SK-N-SH (cell line): ENCODE measurements at regions not wholly inside any gene's neighbourhood (a gene's known extent, or its start where the extent isn't known, plus 50 kb on each side); places are given as distances from the start of the nearest gene placed in this dataset.

ENCODE experiments used
- CTCF ChIP-seq: fragments of 200-600 bp; sonication (generic); IDR thresholded peaks from 2 replicates; pipeline ENCODE4 v1.6.1; 2017; ENCODE audit warnings: antibody characterized with exemption, mild to moderate bottlenecking, moderate library complexity
- EP300 ChIP-seq, 2 experiments: IDR thresholded peaks; 2 replicates each; pipeline versions ENCODE4 v1.4.0 to v1.6.1; 2012; ENCODE audit warnings: borderline replicate concordance in 1 of 2, low read depth in 1 of 2, low read length in 1 of 2
- EZH2phosphoT487 ChIP-seq: fragments of 200-600 bp; sonication (generic); IDR thresholded peaks from 2 replicates; pipeline ENCODE4 v1.6.1; 2017; ENCODE audit warnings: low read depth, mixed run types, mild to moderate bottlenecking, antibody characterized with exemption, moderate library complexity, borderline replicate concordance
- FOXM1 ChIP-seq: IDR thresholded peaks from 2 replicates; pipeline ENCODE4 v1.4.0; 2012; ENCODE audit warnings: low read depth, mild to moderate bottlenecking
- JUND ChIP-seq: IDR thresholded peaks from 2 replicates; pipeline ENCODE4 v1.4.0; 2012
- MAX ChIP-seq: IDR thresholded peaks from 2 replicates; pipeline ENCODE4 v1.4.0; 2012; ENCODE audit warnings: low read depth
- NFIC ChIP-seq: IDR thresholded peaks from 2 replicates; pipeline ENCODE4 v1.4.0; 2012; ENCODE audit warnings: borderline replicate concordance
- POLR2AphosphoS5 ChIP-seq: IDR thresholded peaks from 2 replicates; pipeline ENCODE4 v1.6.1; 2012; ENCODE audit warnings: low read depth, low read length
- RXRA ChIP-seq: IDR thresholded peaks from 2 replicates; pipeline ENCODE4 v1.4.0; 2012; ENCODE audit warnings: low read depth, mild to moderate bottlenecking, borderline replicate concordance
- TAF1 ChIP-seq: IDR thresholded peaks from 2 replicates; pipeline ENCODE4 v1.6.1; 2012; ENCODE audit warnings: low read depth, mild to moderate bottlenecking, low read length, moderate library complexity, borderline replicate concordance
- USF2 ChIP-seq: fragments of 150-350 bp; IDR thresholded peaks from 2 replicates; pipeline ENCODE4 v1.6.1; 2017; ENCODE audit warnings: antibody characterized with exemption, low read length, low read depth, borderline replicate concordance

- no peak for TF ChIP-seq CTCF
- no peak for TF ChIP-seq FOXM1
- TF ChIP-seq MAX: no peak
- TF ChIP-seq POLR2AphosphoS5: no peak
- no peak for TF ChIP-seq NFIC
- no peak for TF ChIP-seq USF2
- no peak for TF ChIP-seq RXRA
- TF ChIP-seq EP300 (IDR thresholded peaks at IDR 0.05; ENCODE audit: borderline replicate concordance in 1 of 2, low read depth in 1 of 2, low read length in 1 of 2): no peak
- TF ChIP-seq TAF1: no peak
- no peak for TF ChIP-seq EZH2phosphoT487
- no peak for TF ChIP-seq JUND
Observed at GRCh38 chr2:22247466-22247865, 1123.7 kb downstream of the TDRD15 start.
